Testis (tissue), 2 donors: ENCODE measurements at regions not wholly inside any gene's neighbourhood (a gene's known extent, or its start where the extent isn't known, plus 50 kb on each side); places are given as distances from the start of the nearest gene placed in this dataset.

Experiments
- DNase-seq: peaks from one replicate; pipeline ENCODE4 v3.0.0-alpha.2; 2019
- H3K27ac ChIP-seq, 2 donors: fragments of 200-600 bp; sonication (generic); one replicate each; pipeline ENCODE4 v1.5.1; 2019
- H3K27me3 ChIP-seq: fragments of 200-600 bp; sonication (generic); one replicate; pipeline ENCODE4 v1.5.1; 2019
- H3K36me3 ChIP-seq: fragments of 200-600 bp; sonication (generic); one replicate; pipeline ENCODE4 v1.5.1; 2017; ENCODE audit warnings: low read depth; ENCODE audit errors: missing control alignments
- H3K4me1 ChIP-seq: fragments of 200-600 bp; sonication (generic); one replicate; pipeline ENCODE4 v1.5.1; 2019
- H3K4me3 ChIP-seq, 2 donors: fragments of 200-600 bp; sonication (generic); one replicate each; pipeline ENCODE4 v1.5.1; 2017 to 2019
- H3K9me3 ChIP-seq: fragments of 200-600 bp; sonication (generic); one replicate; pipeline ENCODE4 v1.5.1; 2017
- POLR2A ChIP-seq: fragments of 450-650 bp; IDR thresholded peaks from one replicate; pipeline ENCODE4 v1.6.1; 2017; ENCODE audit warnings: antibody characterized with exemption, mild to moderate bottlenecking, moderate library complexity
- WGBS, 2 donors: methylation state at CpG; one replicate each; pipeline ENCODE4 v1.1.5; 2018; 5-methylcytosine and 5-hydroxymethylcytosine counted together
- intact Hi-C: fragments of 100-400 bp; cut with DNase I; formaldehyde crosslinking; loops from one replicate; pipeline ENCODE4 v1.15.1; 2023; ENCODE audit warnings: low total_unique reads
- TF ChIP-seq, protein P1 (sequence below), 3 experiments: fragments of 450-650 bp in 2 of 3; fragments of 200-600 bp in 1 of 3; sonication (generic) in 1 of 3; IDR thresholded peaks; one replicate each; pipeline ENCODE4 v1.5.1; 2016 to 2019; ENCODE audit warnings: antibody characterized with exemption in 3 of 3, mild to moderate bottlenecking in 2 of 3, moderate library complexity in 1 of 3

- no peaks in the 10 kb centered on the region for H3K4me1 ChIP-seq
- no peak for DNase-seq
- no peaks in the 10 kb centered on the region for H3K9me3 ChIP-seq
- no peak overlapping the region for H3K27ac ChIP-seq
- H3K36me3 ChIP-seq: no peaks in the 10 kb centered on the region
- no peaks in the 10 kb centered on the region for H3K27me3 ChIP-seq
- TF ChIP-seq, protein P1, sequence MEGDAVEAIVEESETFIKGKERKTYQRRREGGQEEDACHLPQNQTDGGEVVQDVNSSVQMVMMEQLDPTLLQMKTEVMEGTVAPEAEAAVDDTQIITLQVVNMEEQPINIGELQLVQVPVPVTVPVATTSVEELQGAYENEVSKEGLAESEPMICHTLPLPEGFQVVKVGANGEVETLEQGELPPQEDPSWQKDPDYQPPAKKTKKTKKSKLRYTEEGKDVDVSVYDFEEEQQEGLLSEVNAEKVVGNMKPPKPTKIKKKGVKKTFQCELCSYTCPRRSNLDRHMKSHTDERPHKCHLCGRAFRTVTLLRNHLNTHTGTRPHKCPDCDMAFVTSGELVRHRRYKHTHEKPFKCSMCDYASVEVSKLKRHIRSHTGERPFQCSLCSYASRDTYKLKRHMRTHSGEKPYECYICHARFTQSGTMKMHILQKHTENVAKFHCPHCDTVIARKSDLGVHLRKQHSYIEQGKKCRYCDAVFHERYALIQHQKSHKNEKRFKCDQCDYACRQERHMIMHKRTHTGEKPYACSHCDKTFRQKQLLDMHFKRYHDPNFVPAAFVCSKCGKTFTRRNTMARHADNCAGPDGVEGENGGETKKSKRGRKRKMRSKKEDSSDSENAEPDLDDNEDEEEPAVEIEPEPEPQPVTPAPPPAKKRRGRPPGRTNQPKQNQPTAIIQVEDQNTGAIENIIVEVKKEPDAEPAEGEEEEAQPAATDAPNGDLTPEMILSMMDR (IDR thresholded peaks at IDR 0.05): no peak
- no peak for TF ChIP-seq POLR2A
- no peak overlapping the region for H3K4me3 ChIP-seq
- intact Hi-C loops: no loop called here
These were observed 65.6 kb downstream of the IFI44 start for GRCh38 chr1:78715181-78715661.

DNA sequence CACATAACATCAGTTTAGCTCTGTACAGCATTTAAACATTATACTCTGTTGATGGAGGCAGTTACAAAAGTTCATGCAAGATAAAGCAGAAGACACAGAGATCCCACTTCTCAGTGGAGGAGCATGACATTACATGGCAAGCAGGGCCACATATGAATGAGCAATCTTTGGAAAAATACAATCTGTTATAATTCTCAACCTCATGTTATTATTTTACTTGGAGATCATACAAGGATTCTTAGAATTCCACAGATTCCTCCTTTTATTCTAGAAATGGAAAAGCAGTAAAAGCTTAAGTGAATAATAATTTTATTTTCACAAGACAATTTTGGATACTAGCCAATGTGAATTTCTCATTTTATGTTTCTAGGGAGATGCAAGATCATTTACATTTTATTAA lies 66.6 kb downstream of the IFI44 start:
- Histone ChIP-seq H3K36me3 (no peaks in the 10 kb centered on the region), H3K9me3 (no peaks in the 10 kb centered on the region), H3K4me3 (no peak overlapping the region), H3K27ac (no peak overlapping the region), H3K4me1 (no peaks in the 10 kb centered on the region), H3K27me3 (no peaks in the 10 kb centered on the region)
- no peak for DNase-seq
- intact Hi-C loops: no loop called here
- TF ChIP-seq, protein P1 (IDR thresholded peaks at IDR 0.05): no peak
- TF ChIP-seq POLR2A: no peak

- intact Hi-C loops: no loop called here
- 56 to 74% methylated on average over 2 of the region's 2 CpGs for WGBS, 2 donors
- no peak overlapping the region for H3K4me3 ChIP-seq
- H3K36me3 ChIP-seq: no peaks in the 10 kb centered on the region
- H3K4me1 ChIP-seq: no peaks in the 10 kb centered on the region
- H3K9me3 ChIP-seq: no peaks in the 10 kb centered on the region
- no peak for TF ChIP-seq POLR2A
- TF ChIP-seq, protein P1 (IDR thresholded peaks at IDR 0.05): no peak
- no peak overlapping the region for H3K27ac ChIP-seq
- no peak for DNase-seq
- no peaks in the 10 kb centered on the region for H3K27me3 ChIP-seq
These were observed 68.9 kb downstream of the IFI44 start for GRCh38 chr1:78718566-78718965.

- Histone ChIP-seq H3K36me3 (no peaks in the 10 kb centered on the region), H3K27ac (no peak overlapping the region), H3K4me3 (no peak overlapping the region), H3K4me1 (no peaks in the 10 kb centered on the region), H3K9me3 (no peaks in the 10 kb centered on the region), H3K27me3 (no peaks in the 10 kb centered on the region)
- TF ChIP-seq, protein P1 (IDR thresholded peaks at IDR 0.05): no peak
- TF ChIP-seq POLR2A: no peak
- intact Hi-C loops: no loop called here
- 59 to 66% methylated on average over 3 of the region's 3 CpGs for WGBS, 2 donors
- DNase-seq: no peak
These were observed 71.5 kb downstream of the IFI44 start for GRCh38 chr1:78721136-78721535.

DNA sequence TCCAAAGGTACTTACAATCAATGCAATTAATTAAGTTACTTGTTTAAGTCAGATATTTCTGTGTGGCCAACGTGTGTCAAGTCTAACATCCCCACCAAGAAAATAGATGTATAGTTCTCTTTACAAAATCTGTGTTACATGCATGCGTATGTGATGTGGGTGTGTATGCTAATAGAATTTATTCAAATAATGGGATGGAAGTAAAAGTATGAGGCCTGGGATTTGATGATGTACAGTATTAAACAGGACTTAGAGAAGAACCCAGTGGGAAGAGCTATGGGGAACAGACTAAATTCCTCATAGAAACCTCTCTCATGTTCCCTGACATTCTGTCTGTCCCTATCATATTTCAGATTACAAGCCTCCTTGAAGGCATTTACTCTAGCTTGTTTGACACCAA lies 72.5 kb downstream of the IFI44 start:
- intact Hi-C loops: no loop called here

More for the DNA sequence above, 72.5 kb downstream of the IFI44 start:
- Histone ChIP-seq H3K4me3 (no peak overlapping the region), H3K36me3 (no peaks in the 10 kb centered on the region), H3K4me1 (no peaks in the 10 kb centered on the region), H3K9me3 (no peaks in the 10 kb centered on the region), H3K27me3 (no peaks in the 10 kb centered on the region), H3K27ac (no peak overlapping the region)
- 82% methylated on average over 2 of the region's 2 CpGs for WGBS, 2 donors
- TF ChIP-seq POLR2A: no peak
- TF ChIP-seq, protein P1 (IDR thresholded peaks at IDR 0.05): no peak
- no peak for DNase-seq
